ENCODE measurements at regions not wholly inside any gene's neighbourhood (a gene's known extent, or its start where the extent isn't known, plus 50 kb on each side); places are given as distances from the start of the nearest gene placed in this dataset.
"Not testable (repeated sequence)": the region's sequence is repeated elsewhere in the genome, so short reads cannot be mapped to it uniquely, and the experiment has no call there.

GRCh38 chr12:42030588-42030987, 114.1 kb downstream of the GXYLT1 start:
- no peak for DNase-seq

DNA sequence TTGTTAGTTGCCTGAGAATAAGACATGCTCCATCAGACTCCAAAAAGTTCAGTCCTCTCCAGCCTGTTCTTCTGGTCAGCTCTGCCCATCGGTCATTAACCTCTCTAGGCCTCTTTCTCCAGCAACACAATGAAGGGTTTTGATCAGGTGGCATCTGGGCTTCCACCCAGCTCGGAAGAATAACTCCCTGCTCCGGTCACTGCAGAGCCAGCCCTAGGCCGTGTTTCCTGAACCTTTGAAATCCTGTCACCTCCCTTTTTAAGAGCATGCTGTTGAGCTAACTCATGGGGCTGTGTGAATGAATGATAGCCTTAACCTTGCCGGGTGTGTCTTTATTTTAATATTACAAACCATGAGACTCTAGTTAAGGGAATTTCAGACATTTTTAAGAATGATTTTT, 117.1 kb downstream of the GXYLT1 start:
- no peak for DNase-seq

DNA sequence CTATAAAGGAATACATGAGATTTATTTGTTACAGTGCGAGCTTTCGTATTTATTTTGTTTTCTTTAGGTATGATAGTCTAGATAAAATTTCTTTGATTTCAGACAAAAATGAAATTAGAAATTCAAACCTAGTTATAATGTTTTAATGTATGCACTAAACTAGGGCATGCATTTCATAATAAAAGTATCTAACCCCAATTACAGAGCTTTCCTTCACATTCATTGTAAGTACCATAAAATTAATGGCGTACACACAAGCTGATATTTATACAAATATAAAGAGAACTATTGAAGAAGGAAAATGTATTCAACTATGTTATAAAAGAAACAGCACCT, 120.2 kb downstream of the GXYLT1 start:
- DNase-seq, result no peak

- DNase-seq, result peak; percentile 93
These were observed 120.8 kb downstream of the GXYLT1 start for GRCh38 chr12:42023733-42024494.

DNA sequence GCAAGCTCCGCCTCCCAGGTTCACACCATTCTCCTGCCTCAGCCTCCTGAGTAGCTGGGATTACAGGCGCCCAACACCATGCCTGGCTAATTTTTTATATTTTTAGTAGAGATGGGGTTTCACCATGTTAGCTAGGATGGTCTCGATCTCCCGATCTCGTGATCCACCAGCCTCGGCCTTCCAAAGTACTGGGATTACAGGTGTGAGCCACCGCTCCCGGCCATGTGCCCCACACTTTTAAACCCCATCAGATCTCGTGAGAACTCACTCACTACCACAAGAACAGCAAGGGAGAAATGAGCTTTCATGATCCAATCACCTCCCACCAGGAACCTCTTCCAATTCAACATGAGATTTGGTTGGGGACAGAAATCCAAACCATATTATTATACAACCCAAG, 122.7 kb downstream of the GXYLT1 start:
- DNase-seq, result not testable (repeated sequence)

GRCh38 chr12:42021469-42021868, 123.2 kb downstream of the GXYLT1 start:
- DNase-seq, result no peak

- DNase-seq, result no peak
These were observed 124.4 kb downstream of the GXYLT1 start for GRCh38 chr12:42020226-42020625.

DNA sequence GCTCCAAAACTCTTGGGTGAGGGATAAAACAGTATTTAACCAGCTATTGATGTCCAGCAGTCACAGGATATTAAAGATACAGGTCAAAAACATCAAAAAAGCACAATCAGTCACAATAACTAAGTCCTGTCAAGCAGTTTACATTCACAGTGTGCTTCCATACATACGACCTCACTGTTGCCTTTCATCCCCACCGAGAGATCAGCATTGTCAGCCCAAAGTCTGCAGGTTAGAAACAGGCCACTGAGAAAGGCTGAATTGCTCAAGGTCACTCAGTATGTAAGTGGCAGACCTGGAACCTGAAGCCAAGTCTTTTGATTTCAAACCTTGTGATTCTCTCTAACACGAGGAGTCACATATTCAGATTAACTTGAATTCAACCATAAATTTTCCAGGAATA, 124.9 kb downstream of the GXYLT1 start:
- no peak for DNase-seq

GRCh38 chr12:42017051-42017450, 127.6 kb downstream of the GXYLT1 start:
- no peak for DNase-seq

DNA sequence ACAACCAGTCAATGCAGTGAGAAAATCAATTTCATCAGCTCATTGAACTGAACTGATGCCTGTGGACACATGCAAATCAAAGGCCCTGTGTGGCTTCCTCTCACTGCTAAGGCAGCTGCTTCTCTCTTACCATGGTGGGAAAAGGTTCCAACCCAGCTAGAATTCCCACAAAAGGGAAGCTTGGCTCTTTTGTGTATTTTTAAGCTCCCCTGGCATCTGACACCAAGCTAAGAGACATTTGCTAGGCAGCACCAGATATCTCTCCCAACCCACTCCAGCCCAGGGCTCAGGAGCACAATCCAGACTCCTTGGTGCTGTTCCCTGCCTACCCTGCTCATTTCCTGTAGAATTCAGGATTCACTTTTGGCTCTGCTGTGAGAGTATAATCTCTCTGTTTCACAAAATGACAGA, 129.6 kb downstream of the GXYLT1 start:
- DNase-seq, result peak; percentile 91

DNA sequence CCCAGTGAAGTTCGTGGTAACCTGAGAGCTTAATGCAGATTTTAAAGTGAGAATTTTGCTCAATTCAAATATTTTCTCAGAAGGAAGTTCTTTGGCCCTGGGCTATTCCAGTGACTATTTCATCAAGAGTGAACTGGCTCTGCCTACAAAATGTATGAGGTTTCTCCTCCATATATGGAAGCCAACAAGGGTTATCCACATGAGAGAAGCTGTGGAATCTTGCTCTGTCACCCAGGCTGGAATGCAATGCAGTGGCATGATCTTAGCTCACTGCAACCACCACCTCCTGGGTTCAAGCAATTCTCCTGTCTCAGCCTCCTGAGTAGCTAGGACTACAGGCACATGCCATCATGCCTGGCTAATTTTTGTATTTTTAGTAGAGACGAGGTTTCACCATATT, 132.2 kb downstream of the GXYLT1 start:
- not testable (repeated sequence) for DNase-seq

GRCh38 chr12:42010715-42011114, 134.0 kb downstream of the GXYLT1 start:
- no peak for DNase-seq

DNA sequence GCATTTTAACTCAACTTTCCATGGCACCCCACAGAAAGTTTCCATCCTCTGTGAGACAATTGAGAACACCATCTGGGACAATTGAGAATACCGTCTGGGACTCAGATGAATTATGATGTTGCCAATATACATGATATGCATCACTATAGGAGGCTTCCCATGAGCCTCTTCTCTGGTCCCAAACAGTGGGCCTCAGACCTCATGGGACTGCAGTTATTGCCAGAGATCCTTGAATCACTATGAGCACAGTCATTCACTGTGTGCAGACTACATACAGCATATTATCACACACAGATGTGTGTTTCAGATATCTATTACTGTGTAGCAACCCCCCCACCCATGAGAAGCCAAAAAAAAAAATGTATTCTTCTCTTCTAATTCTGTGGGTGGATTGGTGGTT, 134.4 kb downstream of the GXYLT1 start:
- no peak for DNase-seq

DNA sequence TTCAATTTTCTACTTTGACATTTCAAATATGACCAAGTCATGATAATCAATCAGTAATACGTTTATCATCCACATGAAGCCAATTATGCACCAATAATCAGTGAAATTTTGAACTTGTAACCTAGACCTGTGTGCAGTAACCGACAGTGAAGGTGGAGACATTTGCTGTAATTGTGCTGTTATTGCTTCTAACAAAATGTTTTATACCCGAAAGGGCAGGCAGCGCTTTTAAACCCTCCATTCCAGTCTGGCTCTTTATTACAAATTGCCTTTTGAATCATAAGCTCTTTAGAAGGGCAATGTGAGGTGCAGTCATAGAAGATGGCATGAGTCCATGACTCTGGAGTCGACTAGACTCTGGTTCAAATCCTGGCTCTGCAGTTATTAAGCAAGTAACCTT, 135.7 kb downstream of the GXYLT1 start:
- no peak for DNase-seq

GRCh38 chr12:42003031-42003430, 141.6 kb downstream of the GXYLT1 start:
- no peak for DNase-seq

DNA sequence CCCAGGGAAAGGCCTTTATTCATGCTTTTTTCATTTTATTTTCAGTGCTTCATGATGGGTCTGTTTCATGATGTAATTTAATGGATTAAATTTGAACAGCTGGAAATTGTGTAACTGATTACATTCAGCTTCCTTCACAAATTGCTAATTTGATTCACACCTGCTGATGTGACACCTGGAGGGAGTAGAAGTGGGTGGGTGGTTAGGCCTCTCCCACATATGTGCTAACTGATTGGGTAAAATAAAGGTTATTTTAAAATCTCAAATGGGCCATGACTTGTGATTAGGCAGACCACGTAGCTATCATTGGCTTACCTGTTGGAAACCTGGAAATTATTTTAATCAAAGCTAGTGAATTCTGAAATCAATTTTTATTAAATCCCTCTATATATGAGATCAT, 142.1 kb downstream of the GXYLT1 start:
- DNase-seq, result no peak

DNA sequence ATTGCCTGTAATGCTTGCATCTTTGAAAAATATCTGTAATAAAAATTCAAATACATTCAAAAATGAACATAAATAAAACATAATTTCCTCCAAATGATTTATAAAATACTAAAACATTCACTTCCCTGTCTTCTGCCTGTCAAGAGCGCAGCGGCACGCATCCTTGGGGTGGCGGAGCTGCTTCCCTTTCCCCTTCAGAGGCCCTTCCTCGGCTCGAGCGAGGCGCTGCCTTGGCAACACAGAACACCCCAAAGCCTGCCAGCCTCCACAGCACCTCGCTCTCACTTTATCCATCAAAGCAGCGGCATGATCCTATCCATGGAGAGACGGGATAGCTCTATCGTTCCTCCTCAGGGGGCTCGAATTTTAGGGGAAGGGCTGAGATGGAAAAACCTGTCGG, 146.2 kb downstream of the GXYLT1 start:
- DNase-seq, result no peak

- DNase-seq, result no peak
These were observed 151.4 kb downstream of the GXYLT1 start for GRCh38 chr12:41993283-41993682.

- no peak for DNase-seq
These were observed 151.9 kb downstream of the GXYLT1 start for GRCh38 chr12:41992692-41993215.

- no peak for DNase-seq
These were observed 152.7 kb downstream of the GXYLT1 start for GRCh38 chr12:41992022-41992421.

- DNase-seq, result no peak
These were observed 156.0 kb downstream of the GXYLT1 start for GRCh38 chr12:41988715-41989114.

DNA sequence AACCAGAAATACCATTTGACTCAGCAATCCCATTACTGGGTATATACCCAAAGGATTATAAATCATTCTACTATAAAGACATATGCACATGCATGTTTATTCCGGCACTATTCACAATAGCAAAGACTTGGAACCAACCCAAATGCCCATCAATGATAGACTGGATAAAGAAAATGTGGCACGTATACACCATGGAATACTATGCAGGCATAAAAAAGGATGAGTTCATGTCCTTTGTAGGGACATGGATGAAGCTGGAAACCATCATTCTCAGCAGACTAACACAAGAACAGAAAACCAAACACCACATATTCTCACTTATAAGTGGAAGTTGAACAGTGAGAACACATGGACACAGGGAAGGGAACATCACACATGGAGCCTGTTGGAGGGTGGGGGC, 158.2 kb downstream of the GXYLT1 start:
- DNase-seq, result not testable (repeated sequence)

DNA sequence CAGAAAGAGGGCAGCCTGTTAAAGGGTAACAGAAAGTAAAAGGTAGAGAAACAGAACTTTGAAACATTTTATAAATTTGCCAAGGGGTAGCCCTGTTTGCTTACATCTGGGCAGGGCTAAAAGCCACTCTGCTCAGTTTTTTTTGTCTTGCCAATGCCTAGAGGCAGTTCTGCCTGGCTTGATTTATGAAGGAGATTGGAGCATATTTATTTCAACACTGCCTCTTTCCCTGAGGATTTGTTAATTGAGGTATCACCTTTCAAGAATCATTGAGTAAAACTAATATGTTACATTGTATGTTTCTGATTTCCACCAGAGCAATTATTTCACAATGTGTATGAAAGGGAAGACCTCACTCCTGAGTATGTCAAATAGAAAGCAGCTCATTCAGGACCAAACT, 160.8 kb downstream of the GXYLT1 start:
- DNase-seq, result no peak

GRCh38 chr12:41983394-41983793, 161.3 kb downstream of the GXYLT1 start:
- peak; percentile 18 for DNase-seq

- no peak for DNase-seq
These were observed 162.9 kb downstream of the GXYLT1 start for GRCh38 chr12:41981758-41982157.

Data from tongue (tissue), 1 donor.